GM13977 (cell line): ENCODE measurements at regions not wholly inside any gene's neighbourhood (a gene's known extent, or its start where the extent isn't known, plus 50 kb on each side); places are given as distances from the start of the nearest gene placed in this dataset.
"Not testable (repeated sequence)": the region's sequence is repeated elsewhere in the genome, so short reads cannot be mapped to it uniquely, and the experiment has no call there.

Experiments
- DNase-seq: peaks from one replicate; pipeline ENCODE4 v3.0.0; 2012; ENCODE audit warnings: low spot score
- in situ Hi-C: fragments of 300-500 bp; cut with MboI; formaldehyde crosslinking; loops from one replicate; pipeline ENCODE4 v1.12.0; 2022; ENCODE audit warnings: low sequenced_read_pairs, low pct_unique_long_range_greater_than_20kb, mixed read lengths, inconsistent platforms; ENCODE audit not compliant: unreplicated experiment
- TF ChIP-seq, protein P1 (sequence below): IDR thresholded peaks from 2 replicates; pipeline ENCODE4 v1.5.1; 2012; ENCODE audit warnings: mild to moderate bottlenecking, control low read depth; ENCODE audit not compliant: insufficient read depth; ENCODE audit errors: extremely low read depth, missing control alignments

DNA sequence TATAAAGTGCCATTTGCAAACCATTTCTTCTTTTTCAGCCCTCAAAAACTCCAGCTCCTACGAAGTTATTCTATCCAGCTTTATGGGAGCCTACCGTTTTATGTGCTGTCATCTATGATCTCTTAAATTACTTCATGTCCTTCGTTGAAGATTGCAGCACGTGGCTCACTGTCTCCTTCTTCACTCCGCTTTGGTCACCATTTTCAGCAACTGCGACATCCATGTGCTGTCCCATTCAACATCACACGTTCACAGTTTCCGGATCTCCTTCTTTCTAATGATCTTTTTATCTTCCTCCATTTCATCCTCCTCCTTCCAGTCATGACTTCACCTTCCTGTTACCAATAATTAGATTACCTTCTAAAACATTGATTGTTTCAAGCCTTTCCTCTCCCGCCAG, 143.3 kb upstream of the KRAS start:
- no peak for DNase-seq
- in situ Hi-C loops, result loop anchor here (10.0 kb wide), 1 partner anchor 169 kb away; no protein-coding TSS in a partner anchor
- TF ChIP-seq, protein P1, sequence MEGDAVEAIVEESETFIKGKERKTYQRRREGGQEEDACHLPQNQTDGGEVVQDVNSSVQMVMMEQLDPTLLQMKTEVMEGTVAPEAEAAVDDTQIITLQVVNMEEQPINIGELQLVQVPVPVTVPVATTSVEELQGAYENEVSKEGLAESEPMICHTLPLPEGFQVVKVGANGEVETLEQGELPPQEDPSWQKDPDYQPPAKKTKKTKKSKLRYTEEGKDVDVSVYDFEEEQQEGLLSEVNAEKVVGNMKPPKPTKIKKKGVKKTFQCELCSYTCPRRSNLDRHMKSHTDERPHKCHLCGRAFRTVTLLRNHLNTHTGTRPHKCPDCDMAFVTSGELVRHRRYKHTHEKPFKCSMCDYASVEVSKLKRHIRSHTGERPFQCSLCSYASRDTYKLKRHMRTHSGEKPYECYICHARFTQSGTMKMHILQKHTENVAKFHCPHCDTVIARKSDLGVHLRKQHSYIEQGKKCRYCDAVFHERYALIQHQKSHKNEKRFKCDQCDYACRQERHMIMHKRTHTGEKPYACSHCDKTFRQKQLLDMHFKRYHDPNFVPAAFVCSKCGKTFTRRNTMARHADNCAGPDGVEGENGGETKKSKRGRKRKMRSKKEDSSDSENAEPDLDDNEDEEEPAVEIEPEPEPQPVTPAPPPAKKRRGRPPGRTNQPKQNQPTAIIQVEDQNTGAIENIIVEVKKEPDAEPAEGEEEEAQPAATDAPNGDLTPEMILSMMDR, result no peak

DNA sequence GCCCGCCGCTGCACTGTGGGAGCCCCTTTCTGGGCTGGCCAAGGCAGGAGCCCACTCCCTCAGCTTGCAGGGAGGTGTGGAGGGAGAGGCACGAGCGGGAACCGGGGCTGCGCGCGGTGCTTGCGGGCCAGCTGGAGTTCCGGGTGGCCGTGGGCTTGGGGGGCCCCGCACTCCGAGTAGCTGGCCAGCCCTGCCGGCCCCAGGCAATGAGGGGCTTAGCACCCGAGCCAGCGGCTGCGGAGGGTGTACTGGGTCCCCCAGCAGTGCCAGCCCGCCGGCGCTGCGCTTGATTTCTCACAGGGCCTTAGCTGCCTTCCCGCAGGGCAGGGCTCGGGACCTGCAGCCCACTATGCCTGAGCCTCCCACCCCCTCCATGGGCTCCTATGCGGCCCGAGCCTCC, 140.6 kb upstream of the KRAS start:
- not testable (repeated sequence) for DNase-seq
- in situ Hi-C loops, result loop anchor here (10.0 kb wide), 1 partner anchor 167 kb away; no protein-coding TSS in a partner anchor

DNA sequence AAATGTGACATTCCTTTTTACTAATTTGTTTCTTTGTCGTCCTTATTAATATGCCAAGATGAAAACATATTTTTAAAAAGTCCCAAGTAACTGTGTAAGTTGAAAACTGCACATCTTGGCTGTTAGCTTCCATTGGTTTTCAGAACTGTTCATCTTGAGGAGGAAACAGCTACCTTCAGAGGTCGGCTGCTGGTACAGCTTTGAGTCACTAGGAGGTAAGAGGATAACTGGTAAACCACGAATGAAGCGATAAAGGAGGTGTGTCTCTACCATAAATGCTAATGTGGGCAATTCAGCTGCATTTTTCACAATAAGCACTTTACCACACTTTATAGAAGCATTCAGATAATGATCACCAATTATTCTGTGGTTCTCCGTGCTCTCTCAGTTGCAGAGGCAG, 137.5 kb upstream of the KRAS start:
- TF ChIP-seq, protein P1, result no peak
- DNase-seq, result no peak
- in situ Hi-C loops, result no loop called here

DNA sequence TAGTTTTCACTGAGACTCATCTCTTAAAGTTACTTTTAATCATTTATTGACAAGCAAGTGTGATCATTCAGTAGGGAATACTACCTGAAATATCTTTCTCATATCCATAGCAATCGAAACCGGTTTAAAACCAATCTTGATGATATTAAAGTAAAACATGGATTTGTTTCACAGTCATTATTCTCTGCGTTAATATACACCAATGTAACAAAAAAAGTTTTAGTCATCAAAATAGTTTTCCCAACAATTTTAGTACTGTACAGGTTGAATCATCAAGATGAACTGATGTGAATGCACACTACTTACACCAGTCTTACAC, 137.0 kb upstream of the KRAS start:
- TF ChIP-seq, protein P1, result no peak
- in situ Hi-C loops, result no loop called here
- no peak for DNase-seq

DNA sequence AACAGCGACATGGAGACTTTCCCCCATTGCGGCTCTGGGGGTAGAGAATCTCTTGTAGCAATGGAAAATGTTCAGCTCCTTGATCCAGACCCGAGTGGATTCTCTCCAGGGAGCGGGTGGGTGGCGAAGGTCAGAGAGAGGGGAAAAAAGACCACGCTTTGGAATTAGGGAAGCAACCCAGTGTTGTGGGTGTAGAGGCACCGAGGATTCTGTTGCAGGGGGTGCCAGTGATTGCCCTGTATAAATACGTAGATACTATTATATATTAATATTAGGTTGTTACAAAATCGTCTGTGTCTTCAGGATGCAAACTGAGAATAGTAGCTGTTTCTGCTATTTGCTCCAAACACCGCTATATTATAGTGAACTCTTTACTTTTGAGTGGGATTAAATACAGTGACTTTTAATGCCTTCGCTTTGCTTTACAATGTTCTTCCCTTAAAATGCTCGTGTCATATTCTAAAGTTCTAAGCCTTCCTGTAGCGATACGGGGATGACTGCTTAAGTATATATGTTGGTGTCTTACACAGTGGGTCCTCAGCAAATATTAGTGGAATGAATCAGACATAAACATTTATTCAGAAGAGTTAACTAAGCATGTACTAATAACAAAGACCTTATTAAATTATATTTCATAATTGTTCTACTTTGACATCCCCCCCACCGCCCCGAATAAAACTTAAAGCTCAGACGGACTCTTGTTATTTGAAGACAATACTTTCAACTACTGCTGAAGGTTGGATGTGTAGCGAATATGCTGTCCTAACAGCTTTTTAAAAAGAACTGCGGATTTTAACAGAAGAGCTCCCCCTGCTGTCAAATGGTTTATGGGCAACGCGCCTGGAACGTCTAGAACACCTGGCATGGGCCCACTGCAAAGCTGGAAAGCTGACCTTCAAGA, 136.4 kb upstream of the KRAS start:
- peak; percentile 77 for DNase-seq
- TF ChIP-seq, protein P1, result peak; percentile 86
- in situ Hi-C loops, result no loop called here

DNA sequence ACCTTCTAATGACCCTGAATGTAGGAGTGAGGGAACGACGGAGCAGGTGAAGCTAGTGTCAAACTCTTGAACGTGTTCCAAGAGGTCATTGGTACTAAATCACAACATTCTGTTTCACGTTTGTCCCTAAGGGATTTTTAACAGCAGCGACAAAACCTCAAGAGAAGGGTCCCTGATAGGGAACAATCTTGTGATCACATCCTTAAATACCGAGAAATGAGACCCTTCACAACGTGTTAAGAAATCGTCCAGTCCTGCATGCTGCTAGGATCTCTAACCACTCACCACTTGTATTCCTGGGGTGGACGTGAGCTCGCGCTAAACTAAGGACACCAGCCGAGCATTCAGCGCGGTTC, 134.1 kb upstream of the KRAS start:
- no peak for DNase-seq
- in situ Hi-C loops, result no loop called here
- TF ChIP-seq, protein P1, result no peak

DNA sequence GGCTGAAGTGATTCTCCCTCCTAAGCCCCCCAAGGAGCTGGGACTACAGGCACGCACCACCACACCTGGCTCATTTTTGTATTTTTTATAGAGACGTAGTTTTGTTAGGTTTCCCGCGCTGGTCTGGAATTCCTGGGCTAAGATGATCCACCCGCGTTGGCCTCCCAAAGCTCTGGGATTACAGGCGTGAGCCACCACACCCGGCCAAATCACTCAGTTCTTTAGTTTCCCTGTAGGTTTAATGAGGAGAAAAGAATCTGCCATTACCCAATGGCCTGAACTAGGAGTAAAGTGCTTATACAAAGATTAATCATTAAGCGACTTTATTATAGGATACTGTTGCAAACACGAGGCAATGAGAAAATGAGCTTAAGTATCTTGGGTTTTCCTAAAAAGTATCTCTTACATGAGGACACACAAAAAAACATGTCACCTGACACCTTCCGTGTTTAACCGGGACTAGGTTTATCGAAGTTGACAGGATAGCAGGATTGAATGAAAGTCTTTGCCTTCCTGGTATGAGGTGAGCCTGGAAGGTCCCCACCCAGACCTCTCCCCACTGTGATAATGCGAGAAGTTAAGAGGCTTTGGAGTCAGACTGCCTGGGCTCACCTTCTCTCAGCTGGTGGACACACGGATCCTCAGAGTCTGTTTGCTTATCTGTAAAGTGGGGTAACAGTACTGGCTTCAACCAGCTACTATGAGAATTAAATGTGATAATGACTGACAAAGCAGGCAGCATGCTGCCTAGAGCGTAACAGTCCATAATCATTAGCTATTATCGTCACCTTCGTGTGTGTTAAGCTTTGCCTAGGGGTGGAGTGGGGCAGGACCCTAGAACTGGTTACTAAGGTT, 133.5 kb upstream of the KRAS start:
- TF ChIP-seq, protein P1, result no peak
- in situ Hi-C loops, result no loop called here

More for the DNA sequence above, 133.5 kb upstream of the KRAS start:
- no peak for DNase-seq
